Cardiac fibroblast (primary cell): ENCODE measurements at regions not wholly inside any gene's neighbourhood (a gene's known extent, or its start where the extent isn't known, plus 50 kb on each side); places are given as distances from the start of the nearest gene placed in this dataset.

Experiments used
- DNase-seq, 2 donors: peaks; one replicate each; pipeline versions ENCODE4 v3.0.0 to v3.0.0-alpha.2; 2010; ENCODE audit warnings: low read depth in 2 of 2
- H3K4me3 ChIP-seq, 2 donors: replicated peaks in 1 of 2; 1 replicate in 1 of 2; 2 replicates in 1 of 2; pipeline ENCODE4 v1.5.1; 2011; ENCODE audit warnings: low read depth in 2 of 2, low read length in 2 of 2, mild to moderate bottlenecking in 2 of 2, moderate library complexity in 1 of 2
- CTCF ChIP-seq: IDR thresholded peaks from one replicate; pipeline ENCODE4 v1.5.1; 2011; ENCODE audit warnings: low read depth, mild to moderate bottlenecking, low read length, inconsistent platforms

- no peak for DNase-seq
- no peak for TF ChIP-seq CTCF
- H3K4me3 ChIP-seq: no peak overlapping the region
Observed at GRCh38 chr4:82213485-82214417, 160.0 kb downstream of the HNRNPD start.

DNA sequence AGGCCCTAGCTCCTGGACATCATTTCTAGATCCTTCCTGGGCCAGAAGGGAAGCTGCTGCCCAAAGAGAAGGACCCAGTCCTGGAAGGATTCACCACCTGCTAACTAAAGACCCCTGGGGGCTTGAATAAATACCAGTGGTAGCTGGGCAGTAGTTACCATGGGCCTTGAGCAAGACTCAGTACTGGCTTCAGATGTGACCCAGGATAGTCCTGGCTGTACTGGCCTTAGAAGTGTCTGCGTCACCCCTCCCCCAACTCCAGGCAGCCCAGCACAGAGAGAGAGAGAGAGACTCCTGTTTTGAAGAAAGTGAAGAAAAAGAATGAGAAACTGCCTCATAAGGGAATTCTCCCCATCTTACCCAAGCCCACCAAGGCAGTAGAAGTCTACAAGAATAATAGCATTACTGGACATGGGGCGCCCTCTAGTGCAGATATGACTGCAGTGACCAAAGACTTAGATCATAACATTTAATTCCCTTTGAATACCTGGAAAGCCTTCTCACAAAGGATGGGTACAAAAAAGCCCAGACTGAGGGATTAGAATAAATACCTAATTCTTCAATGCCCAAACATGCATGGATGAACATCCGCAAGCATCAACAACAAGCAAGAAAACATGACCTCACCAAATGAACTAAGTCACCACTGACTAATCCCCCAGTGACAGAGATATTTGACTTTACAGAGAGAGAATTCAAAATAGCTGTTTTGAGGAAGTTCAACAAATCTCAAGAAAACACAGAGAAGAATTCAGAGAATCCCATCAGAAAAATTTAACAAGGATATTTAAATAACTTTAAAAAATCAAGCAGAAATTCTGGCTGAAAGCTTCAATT lies 171.8 kb downstream of the HNRNPD start:
- peak; percentile 69 for TF ChIP-seq CTCF

GRCh38 chr4:82201303-82201702 lies 172.5 kb downstream of the HNRNPD start:
- no peak for TF ChIP-seq CTCF
- no peak overlapping the region for H3K4me3 ChIP-seq
- DNase-seq: peak in 1 of 2 donors; percentile 12

More for the DNA sequence above, 171.8 kb downstream of the HNRNPD start:
- no peak overlapping the region for H3K4me3 ChIP-seq
- DNase-seq: peak; percentile 53 to 69

DNA sequence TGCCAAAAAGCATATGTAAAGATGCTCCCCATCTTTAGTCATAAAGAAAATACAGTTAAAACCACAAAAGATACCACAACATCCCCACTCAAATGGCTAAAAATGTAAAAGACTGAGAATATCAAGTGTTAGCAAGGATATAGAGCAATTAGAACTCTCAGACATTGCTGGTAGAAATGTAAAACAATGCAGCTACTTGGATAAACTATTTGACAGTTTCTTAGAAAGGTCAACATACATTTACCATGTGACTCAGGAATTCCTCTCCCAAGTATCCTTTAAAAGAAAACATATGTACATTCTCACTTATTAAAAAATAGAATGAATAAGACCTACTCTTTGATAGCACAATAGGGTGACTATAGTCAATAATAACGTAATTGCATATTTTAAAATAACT lies 173.7 kb downstream of the HNRNPD start:
- TF ChIP-seq CTCF: no peak
- no peak overlapping the region for H3K4me3 ChIP-seq
- DNase-seq: no peak

DNA sequence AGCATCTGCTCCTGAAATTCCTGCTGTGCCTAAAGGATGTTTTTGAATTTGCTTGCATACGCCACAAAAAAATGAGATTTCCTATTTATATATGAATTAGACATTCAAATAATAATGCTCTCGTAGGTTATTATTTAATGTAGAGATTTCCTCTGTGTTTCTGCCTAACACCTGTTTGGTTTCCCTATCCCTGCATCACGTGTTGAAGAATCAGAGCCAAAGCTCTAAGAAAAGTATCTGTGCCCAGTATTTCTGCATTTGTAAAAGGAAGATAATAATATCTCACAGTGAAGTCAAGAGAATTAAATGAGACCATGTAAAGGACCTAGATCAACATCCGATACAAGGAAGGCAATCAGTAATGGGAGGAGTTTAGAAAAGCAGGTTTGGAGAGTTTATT lies 179.5 kb downstream of the HNRNPD start:
- TF ChIP-seq CTCF: no peak
- no peak overlapping the region for H3K4me3 ChIP-seq
- DNase-seq: no peak

GRCh38 chr4:82192017-82192673 lies 181.6 kb downstream of the HNRNPD start:
- H3K4me3 ChIP-seq: no peak overlapping the region
- no peak for TF ChIP-seq CTCF
- DNase-seq: no peak
